Muscle of back (tissue), 3 donors: ENCODE measurements at regions not wholly inside any gene's neighbourhood (a gene's known extent, or its start where the extent isn't known, plus 50 kb on each side); places are given as distances from the start of the nearest gene placed in this dataset.

Experiments
- DNase-seq, 3 donors: peaks; one replicate each; pipeline versions ENCODE4 v3.0.0 to v3.0.0-alpha.2; 2013

- DNase-seq, result no peak
Measured at GRCh38 chr3:139735191-139735590, 57.4 kb upstream of the NMNAT3 start.

GRCh38 chr3:139732729-139733128, 55.0 kb upstream of the NMNAT3 start:
- DNase-seq, result peak in 1 of 3 donors; percentile 3

GRCh38 chr3:139729300-139729699, 51.5 kb upstream of the NMNAT3 start:
- no peak for DNase-seq

GRCh38 chr3:139728414-139728813, 50.6 kb upstream of the NMNAT3 start:
- DNase-seq, result no peak
